GM21786 (cell line): ENCODE measurements at regions not wholly inside any gene's neighbourhood (a gene's known extent, or its start where the extent isn't known, plus 50 kb on each side); places are given as distances from the start of the nearest gene placed in this dataset.

Experiments
- ATAC-seq: cut with Tn5 transposase; IDR thresholded peaks from one replicate; pipeline ENCODE4 v1.9.1; 2021; ENCODE audit not compliant: unreplicated experiment

DNA sequence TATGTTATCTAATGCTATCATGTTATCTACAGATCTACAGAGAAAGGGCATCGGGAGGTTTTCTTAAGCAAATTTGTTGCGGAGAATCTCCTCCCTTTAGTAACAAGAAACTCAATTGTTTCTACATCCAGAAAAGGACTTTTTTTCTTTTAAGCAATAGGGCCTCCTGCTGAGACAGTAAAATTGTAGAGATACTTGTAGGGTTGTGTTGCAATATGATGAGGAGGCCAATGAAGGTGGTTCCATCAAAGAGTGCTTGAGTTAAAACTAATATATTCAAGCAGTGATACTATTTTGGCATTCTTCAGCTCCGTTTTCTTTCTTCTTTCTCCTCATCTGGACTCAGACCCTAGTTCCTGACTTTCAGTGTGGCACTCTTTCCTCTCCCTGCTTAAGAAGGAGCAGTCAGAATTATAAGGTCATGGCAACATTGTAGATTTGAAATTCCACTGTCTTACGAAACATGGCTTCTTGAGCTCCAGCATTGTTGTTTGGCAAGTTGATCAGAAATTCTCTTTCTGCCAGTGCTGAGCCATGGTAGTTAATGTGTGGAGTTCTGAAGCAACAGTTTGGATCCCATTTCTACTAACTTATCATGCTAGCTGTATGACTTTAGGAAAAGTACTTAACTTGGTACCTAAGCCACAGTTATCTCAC, 202.0 kb upstream of the SLC14A2 start:
- no peak for ATAC-seq

DNA sequence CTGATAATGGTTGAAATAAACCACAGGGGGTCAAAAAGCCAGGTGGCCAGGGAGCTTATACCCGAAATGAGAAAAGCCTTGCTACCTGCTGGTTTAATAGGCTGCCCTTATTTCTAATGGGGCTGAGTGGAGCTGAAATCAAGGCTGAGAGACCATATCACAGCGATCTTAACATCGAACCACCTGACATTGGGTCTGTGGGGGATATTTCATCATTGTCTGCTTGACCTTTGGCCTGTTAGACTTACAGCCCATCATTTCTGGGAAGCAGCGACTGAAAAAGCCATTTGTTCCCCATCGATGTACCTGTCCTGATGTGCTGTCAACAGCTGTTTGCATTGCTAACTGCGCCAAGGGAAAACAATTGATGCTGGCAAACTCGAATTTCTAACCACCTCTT, 199.7 kb upstream of the SLC14A2 start:
- no peak for ATAC-seq

DNA sequence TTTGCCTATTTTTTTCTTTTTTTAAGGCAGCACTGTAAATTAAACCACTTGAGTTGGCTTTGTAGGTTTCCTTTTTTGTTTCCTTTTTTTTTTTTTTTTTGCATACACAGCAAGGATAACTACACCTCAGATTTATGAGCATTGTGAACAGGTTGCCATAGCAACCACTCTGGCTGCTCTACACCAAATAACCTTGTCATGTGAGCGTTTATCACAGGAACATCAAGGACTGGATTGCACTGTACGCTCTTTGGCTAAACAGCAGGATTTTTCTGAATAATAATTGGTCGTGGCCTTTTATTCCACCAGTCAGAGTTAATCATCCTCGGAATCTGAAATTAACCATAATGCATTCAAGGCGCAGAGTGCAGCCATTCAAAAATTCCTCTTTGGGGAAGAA, 199.1 kb upstream of the SLC14A2 start:
- ATAC-seq, result no peak

DNA sequence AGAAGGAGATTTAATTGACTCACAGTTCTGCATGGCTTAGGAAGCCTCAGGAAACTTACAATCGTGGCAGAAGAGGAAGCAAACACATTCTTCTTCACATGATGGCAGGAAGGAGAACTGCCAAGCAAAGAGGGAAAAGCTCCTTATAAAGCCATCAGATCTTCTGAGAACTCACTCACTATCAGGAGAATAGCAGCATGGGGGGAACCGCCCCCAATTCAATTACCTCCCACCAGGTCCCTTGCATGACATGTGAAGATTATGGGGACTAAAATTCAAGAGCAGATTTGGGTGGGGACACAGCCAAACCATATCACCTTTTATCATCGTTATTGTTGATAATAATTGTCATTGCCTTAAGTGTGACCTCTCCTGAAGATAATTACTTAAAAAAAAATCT, 197.9 kb upstream of the SLC14A2 start:
- ATAC-seq, result no peak

DNA sequence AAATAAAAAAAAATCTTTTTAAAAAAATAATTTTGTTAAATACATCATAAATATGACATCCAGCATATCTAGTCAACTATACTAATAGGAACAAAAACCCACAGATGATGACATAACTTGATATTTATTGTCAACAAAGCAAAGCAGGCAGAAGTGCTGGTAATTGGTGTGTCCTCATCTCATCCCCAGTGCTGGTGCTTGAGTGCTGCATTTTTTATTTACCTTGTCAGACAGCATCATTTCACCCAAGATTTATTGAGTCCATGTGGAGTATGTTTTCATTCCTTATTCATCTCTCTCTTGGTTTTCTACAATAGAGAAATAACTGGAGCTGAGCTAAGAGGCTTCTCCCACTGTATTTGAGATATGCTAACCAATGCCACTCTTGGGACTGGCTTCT, 191.6 kb upstream of the SLC14A2 start:
- no peak for ATAC-seq

DNA sequence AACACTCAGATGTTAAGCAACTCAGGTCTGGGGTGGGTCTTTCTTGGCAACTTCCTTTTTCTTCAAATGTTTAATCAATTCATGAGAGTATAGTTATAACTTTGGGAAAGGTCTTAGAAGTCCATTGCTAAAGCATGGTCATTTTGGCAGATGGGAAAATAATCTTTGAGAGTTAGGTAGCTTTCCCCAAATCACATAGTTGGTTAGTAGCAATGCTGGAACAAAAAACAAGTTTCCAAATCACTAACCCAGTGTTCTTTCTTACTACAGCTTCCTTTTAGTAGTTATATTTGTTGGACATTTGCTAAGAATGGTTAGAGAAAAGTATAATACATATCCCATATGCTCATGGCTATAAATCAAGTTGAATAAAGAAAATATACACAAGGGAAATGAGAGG, 185.2 kb upstream of the SLC14A2 start:
- ATAC-seq, result no peak

DNA sequence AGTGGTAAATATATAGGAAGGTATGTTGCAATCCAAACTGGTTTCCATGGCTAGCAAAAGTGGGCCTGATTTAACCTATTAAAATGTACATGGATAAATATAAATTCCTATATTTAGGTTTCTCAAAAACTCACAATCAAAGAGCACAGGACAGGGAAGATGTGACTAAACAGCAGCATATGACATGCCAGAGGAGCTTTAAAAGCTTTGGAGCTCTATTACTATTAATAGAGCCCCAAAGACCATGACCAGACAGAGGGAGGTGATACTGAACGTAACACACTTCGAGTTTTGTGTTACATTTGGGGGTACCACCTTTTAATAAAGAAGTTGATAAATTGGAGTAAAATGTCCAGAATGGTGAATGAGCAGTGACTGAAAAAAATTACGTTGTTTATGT, 179.5 kb upstream of the SLC14A2 start:
- no peak for ATAC-seq

DNA sequence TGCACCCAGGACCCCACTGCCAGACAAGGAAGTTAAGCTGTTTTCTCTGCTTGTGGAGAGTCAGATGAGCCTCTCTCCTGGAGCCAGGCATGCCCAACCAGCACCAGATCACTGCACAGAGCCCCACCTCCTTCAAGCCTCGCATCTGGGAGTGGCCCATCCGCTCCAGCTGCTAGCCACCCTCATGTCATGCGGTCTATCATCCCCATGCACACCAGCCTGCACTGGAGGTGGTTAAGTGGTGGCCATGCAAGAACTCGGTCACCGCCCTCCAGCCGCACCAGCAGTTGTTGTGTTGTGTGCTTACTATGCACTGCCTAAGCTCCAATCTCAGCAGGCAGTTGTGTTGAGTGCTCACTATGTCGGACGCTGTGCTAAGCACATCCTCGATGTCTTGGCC, 177.9 kb upstream of the SLC14A2 start:
- ATAC-seq, result no peak

DNA sequence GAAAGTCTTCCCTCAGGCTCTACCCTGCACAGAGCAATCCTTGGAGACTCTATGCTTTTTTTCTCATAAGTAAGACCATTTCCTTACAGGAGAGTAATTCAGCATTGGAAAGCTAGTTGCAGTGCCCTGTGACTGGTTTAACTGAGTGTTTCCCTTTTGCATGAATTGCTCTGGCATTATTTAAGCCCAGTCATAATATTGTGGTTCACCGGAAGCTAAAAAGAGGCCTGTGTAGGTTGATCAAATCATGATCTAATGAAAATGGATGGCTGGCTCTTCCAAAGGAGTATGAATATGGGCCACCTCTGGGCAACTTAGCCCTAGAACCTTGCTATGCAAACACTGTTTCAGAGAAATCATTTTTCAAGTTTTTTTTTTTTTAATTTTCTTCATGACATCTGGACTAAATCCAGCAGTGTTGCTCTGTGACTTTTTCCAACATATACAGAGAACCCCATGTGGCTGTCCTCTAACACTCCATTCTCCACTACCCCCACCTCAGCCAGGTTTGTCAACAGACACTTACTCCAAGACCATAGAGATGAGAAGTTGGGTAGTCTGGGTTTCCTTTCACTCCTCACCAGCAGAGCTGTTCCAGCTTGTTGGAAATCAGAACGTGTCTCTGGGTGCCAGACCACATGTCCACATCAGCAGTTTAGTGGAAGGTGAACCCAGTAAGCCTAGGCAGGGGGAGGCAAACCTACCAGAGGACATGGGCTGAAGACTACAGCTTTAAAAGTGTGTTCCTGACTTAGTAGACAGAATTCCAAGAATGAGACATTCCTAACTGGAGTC, 175.2 kb upstream of the SLC14A2 start:
- no peak for ATAC-seq

DNA sequence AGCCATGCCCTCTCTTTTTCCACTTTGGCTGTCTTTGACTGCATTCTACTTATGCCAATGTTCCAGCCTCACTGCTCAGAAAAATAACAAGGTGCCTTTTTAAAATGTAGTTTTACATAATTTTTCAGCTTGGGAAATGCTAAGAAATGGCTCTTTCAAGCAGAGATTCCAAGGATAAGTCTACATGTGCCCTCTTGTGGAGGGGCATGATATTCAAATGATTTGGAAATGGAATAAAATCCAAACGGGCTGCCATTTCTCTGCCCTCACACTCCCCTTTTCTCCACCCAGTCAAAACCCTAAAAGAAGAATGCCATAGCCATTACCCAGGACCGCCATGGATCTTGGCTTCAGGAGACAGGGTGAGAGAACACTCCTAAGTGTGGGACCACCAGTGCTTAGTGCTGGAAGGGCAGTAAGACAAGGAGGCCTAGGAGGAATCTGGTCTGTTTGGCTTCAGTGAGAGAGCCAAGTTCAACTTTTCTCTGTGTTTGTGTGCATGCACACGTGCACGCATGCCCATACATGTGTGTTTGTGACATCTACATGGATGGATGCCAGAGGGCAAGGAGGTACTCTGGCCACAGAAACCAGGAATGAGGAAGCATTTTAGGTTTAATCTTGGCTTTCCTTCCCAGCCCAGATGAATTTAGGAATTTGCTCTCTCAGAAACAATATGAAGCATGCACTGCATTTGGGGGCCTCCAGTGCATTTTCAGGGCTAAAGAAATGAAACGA, 174.0 kb upstream of the SLC14A2 start:
- ATAC-seq, result no peak

DNA sequence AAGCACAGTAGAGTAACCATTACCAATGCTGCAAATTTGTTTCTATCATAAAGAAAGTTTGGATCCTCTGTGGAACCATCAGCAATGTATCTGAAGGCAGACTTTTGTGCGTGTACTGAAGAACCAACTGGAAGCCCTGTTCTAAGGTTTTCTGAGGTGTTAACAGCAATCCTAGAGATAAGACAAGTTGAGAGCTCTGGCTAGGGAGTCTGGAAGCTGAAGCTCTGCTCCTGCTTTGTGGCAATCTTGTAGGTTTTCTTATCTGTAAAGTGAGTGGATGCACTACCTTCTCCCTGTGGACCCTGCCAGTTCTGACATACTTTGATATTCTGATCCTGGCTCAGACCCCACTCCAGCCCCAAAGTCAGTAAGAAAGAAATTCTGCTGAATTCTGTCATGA, 171.2 kb upstream of the SLC14A2 start:
- ATAC-seq, result no peak

DNA sequence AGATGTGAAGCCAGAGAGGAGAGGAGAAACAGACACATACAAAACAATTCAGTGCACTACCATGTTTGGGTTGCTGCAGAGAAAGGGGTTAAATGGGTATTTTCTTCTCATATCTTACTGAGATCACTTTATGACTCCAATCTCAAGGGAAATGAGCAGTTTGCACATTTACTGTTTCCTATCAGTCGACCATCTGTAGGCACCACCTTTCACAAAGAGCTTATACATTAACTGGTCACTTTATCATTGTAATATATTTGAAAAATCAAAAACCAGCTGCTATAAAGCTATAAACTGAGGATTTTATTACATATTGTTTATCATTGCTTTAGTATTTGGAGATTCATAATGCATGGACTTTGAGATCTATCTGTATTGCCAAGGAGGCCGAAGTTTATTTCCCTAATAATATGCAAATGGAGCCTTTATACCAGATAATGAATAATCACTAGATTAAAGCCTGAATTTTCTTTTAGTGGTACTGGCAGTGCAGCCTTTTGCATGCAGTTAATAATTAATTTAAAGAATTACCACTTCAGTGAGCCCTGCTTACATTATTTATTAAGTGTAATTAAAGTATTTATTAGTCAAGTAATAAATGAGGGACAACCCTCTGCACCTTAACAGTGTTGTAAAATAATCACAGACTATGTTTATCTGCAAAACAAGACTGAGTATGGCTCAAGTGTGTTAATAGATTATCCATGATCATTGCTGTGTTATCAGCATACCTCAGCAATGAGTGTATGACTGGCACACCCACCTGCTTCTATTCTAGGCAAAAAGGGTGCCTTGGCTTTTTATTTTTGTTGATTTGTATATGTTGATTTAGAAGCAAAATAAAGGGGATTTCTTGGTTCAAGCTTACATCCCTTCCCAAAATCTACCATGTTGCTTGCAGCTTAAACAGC, 167.7 kb upstream of the SLC14A2 start:
- ATAC-seq, result no peak

DNA sequence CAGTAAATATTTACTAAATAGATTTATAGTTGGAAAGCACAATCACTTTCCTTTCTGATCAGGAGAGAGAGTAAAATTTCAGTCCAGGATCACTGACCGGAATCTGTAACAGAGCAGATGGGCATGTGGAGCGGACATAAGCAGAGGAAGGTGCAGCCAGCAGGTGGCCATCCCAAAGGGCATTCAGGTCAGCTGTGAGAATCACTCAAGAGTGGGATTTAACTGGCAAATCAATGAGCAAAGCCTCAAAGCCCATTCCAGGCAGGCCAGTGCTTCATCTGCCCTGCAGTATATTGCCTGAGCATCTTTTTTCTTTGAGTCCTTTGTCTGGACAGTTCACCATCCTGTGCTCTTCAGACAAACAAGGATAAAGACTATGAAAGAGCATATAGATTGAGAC, 166.4 kb upstream of the SLC14A2 start:
- ATAC-seq, result no peak

DNA sequence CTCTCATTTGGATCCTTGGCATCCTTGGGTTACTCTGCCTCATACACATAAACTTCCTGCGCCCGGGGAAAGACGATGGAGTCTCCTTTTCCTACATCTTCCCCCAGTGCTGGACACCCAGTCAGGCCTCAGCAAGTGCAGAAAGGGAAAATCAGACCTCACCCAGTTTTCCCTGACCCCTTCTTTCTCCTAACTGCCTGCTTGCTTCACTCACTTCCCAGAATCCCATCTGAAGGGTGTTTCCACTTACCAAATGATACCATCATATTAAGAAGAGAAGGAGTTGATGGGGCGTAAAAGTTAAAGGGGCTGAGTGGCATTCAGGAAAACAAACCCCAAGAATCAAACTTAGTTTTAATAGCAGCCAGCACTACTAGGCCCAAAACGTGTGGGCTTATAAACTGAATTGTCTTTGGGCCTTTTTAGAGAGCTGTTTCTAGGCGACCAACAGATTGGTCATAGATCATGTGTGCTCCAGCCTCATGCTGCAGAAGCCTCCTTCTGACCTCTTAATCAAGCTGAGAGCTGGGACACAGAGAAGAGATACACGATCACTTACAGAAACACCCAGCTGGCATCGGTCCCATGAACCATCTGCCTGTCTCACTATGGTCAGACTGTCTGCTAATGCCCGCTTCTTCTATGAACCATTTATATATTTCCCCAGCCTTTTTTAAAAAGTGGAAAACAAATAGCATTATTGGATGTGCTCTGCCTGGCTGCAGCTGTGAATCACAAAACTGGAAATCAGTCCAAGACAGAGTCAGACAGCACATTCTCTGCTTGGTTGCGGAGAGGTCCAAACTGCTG, 165.7 kb upstream of the SLC14A2 start:
- ATAC-seq, result no peak

DNA sequence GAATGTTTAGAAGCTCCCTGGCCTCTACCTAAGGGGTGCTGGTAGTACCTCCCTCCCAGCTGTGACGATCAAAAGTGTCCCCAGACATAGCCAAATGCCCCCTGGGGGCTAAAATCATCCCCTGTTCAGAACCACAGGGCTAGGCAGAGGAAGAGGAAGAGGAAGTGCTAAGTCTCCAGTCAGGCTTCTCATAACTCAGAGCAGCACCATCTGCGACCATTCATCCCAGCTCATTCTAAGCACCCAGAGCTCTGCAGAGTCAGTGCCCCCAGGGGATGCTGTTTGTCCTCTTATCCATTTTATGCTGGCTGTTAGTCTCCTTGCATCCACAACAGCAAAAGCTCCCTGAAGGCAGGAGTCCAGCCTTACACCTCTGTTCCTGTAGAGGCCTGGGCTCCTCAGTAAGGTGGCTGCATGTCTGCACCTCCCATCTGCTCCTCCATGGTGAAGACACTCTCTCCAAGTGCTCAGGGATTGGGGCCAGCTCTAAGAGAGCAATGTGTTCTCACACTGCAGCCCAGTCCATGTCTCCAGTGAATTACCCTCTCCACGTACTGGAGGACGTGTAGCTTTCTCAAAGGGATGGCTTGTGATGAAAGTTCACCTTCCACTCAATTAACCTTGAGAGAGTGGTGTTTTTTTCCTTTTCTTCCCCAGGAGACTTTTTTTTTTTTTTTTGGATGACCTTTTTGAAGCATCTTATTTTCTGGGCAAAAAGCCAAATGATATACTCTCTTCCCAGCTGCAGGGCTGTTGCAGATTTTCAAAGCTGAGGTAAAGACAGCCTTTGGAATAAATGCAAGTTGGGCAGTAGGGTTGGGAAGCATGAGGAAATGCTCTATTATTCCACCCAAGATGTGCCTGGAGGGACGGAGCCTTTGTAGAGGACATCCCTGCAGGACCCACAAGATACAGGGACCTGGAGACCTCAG, 158.9 kb upstream of the SLC14A2 start:
- ATAC-seq, result no peak

DNA sequence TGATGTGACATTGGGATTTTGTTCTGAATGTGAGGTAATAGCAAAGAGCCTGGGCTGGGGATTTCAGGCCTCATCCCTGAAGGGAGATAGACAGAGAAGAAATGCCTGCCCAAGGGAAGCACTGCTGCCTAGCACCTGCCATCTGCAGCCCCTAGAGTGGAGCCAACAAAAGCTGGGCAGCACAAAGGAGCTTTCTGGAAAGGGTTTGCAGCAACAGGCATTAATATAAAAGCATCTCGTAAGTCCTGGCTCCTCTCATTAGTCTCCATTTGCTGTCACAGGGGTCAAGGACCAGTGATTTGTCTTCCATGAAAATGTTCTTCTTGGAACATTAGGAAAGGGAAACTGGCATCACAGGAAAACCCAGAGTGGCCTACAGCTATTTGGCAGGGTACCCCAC, 157.2 kb upstream of the SLC14A2 start:
- no peak for ATAC-seq

DNA sequence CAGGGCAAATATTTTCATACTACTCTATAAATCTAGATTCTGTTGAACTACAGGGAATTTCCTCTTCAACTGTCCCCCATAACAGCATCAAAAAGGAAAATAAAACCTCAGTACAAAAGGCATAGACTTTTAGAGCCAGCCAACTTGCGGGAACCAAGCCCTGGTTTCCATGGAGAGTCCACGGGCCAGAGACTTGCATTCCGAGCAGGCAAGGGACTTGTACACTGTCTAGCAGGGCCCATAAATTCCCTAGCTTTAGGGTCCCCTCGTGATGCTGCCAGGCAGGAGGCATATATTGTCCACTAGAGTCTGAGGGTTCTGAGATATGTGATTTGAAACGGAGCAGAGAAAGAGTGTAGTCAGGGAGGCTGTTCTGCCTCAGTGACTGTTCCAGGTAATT, 153.1 kb upstream of the SLC14A2 start:
- ATAC-seq, result no peak

DNA sequence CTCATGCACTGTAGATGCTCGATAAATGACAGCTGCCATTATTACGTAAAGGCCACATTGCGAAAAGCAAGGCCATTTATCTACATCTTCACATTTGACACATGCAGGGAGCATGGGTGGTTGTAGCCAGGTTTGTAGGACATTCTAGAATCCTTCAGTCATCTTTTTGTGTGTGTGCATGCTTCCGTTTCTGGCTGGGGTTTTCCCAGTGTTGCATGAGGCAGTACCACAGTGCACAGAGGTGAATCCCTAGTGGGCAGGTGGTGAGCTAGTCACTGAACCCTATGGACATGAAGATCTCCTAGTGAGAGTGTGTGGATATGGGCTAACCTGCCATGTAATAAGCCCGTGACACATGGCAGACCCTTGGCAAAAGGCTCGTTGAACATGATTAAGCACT, 151.8 kb upstream of the SLC14A2 start:
- ATAC-seq, result no peak

DNA sequence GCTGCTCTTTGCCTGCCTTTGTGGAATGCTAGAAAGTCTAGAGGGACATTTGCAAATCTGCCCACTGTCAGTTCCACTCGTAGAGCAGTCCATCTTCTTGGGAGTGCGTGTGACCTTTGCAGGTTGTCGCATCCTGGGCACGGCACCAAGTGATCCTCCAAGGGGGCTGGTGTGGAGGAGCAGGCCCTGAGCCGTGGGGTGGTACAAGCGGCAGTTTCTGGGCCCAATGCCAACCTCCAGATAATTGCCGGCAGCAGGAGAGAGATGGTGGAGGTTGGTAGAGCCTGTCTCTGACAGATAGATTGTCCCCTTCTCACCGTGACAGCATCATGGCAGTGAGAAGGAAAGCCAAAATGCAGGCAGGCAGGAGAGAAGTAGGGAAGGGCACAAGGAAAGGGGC, 150.7 kb upstream of the SLC14A2 start:
- ATAC-seq, result no peak
